Left lung (tissue), 4 donors: ENCODE measurements at regions not wholly inside any gene's neighbourhood (a gene's known extent, or its start where the extent isn't known, plus 50 kb on each side); places are given as distances from the start of the nearest gene placed in this dataset.

Source experiments
- ATAC-seq: fragments of 200-7000 bp; cut with Tn5 transposase; one replicate; pipeline ENCODE4 v1.9.1; 2020; ENCODE audit warnings: moderate library complexity
- DNase-seq, 4 donors: peaks; one replicate each; pipeline ENCODE4 v3.0.0-alpha.2; 2013 to 2020
- H3K27ac ChIP-seq, 2 donors: fragments of 200-600 bp; sonication (generic) in 1 of 2; one replicate each; pipeline versions ENCODE4 v1.5.0 to v1.8.0; 2020 to 2021
- H3K27me3 ChIP-seq, 2 donors: fragments of 200-600 bp; sonication (generic) in 1 of 2; one replicate each; pipeline versions ENCODE4 v1.5.0 to v1.8.0; 2020 to 2021
- H3K36me3 ChIP-seq, 2 donors: fragments of 200-600 bp; sonication (generic) in 1 of 2; one replicate each; pipeline versions ENCODE4 v1.5.0 to v1.8.0; 2020 to 2021
- H3K4me1 ChIP-seq, 2 donors: fragments of 200-600 bp; one replicate each; pipeline ENCODE4 v1.8.0; 2021
- H3K4me3 ChIP-seq, 2 donors: fragments of 200-600 bp; sonication (generic) in 1 of 2; one replicate each; pipeline versions ENCODE4 v1.5.0 to v1.8.0; 2020 to 2021; ENCODE audit warnings: mild to moderate bottlenecking in 1 of 2
- H3K9me3 ChIP-seq, 2 donors: fragments of 200-600 bp; sonication (generic) in 1 of 2; one replicate each; pipeline versions ENCODE4 v1.5.0 to v1.8.0; 2020 to 2021
- intact Hi-C, 2 donors: fragments of 100-400 bp; cut with DNase I; formaldehyde crosslinking; loops; one replicate each; pipeline versions ENCODE4 v1.11.2 to v1.14.2; 2022
- TF ChIP-seq, protein P1 (sequence below), 2 donors: fragments of 200-600 bp; sonication (generic) in 1 of 2; IDR thresholded peaks; one replicate each; pipeline versions ENCODE4 v1.5.0 to v1.8.0; 2021; ENCODE audit warnings: antibody characterized with exemption in 2 of 2
- donor health status: DM: no; HTN: yes; CAD: no.
- donor health status: DM: no; HTN: no; CAD: no.

DNA sequence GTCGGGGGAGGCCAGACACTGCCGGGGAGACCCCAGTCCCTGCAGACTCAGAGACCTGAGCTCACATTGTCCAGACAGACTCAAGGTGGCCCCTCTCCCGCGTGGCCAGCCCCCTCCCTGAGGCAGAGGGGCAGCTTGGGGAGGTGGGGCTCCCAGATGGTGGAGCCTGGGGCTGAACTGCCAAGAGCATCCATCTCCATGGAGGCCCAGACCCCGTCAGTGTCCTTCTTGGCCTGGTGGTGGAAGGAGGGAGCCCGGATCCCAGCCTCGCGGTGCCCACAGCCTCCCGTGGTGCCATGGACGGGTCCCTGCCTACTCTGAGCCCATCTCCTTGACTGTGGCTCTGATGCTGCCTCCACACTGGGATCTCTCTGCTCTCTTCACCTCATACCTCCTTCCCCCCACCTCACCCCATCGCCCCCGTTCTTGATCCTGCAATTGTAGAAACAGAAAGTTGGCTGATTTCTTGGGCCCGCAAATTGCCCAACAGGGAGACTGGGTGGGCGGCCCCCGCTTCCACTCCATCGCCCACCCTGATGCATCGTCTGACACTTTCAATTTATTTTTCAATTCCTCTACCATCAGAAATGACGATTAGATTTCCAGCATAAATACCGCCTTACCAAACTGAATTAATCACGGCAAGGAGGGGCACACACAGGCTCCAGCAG is 348.9 kb downstream of the MATN1 start:
- no peak overlapping the region for H3K4me3 ChIP-seq
- no peak for ATAC-seq
- H3K27me3 ChIP-seq: peaks cover 0 to 58% of the 10 kb centered on the region in 2 donors
- H3K27ac ChIP-seq: no peak overlapping the region
- TF ChIP-seq, protein P1, sequence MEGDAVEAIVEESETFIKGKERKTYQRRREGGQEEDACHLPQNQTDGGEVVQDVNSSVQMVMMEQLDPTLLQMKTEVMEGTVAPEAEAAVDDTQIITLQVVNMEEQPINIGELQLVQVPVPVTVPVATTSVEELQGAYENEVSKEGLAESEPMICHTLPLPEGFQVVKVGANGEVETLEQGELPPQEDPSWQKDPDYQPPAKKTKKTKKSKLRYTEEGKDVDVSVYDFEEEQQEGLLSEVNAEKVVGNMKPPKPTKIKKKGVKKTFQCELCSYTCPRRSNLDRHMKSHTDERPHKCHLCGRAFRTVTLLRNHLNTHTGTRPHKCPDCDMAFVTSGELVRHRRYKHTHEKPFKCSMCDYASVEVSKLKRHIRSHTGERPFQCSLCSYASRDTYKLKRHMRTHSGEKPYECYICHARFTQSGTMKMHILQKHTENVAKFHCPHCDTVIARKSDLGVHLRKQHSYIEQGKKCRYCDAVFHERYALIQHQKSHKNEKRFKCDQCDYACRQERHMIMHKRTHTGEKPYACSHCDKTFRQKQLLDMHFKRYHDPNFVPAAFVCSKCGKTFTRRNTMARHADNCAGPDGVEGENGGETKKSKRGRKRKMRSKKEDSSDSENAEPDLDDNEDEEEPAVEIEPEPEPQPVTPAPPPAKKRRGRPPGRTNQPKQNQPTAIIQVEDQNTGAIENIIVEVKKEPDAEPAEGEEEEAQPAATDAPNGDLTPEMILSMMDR (IDR thresholded peaks at IDR 0.05): no peak
- intact Hi-C loops: no loop called here
- no peaks in the 10 kb centered on the region for H3K36me3 ChIP-seq
- H3K9me3 ChIP-seq: no peaks in the 10 kb centered on the region
- H3K4me1 ChIP-seq: peaks cover 0 to 1% of the 10 kb centered on the region in 2 donors
- no peak for DNase-seq

DNA sequence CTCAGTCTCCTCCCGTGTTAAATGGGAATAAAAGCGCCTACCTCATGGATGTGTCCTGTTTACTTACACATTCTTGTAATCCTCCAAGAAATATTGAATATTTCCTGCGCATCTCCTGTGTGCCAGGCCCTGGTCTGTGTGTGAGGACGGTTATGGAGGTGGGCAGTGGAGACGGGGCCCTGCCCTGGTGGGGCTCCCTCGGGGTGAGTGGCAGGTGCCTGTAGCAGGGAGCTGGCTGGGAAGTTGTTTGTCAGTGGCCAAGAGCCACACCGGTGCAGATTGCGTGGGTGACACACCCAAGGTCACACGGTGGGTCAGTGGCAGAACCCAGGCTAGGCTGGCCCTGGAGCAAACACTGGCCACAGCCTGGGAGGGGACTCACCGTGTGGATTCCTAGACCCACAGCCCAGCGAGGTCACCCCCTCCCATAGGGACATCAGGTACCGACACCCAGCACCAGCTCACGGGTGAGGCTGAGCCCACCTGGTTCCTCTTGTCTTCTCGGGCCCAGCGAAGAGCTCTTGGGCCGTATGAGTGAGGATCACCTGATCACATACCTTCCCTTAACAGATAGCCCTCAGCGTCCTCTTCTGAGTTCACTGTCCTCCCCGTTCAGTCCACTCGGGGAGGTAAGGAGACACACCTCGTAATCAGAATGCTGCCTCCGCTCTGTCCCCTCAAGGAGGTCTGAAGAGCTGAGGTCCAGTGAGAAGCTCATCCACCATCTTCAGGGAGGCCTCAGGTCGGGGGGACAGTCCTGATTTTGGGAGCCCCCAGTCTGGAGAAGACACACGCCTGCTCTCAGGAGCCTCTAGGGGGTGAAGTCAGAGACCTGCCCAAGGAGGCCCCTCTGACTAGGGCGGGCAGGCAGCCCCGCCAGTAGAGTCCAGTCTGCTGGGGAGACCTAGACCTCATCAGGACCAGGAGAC is 349.6 kb downstream of the MATN1 start:
- Histone ChIP-seq H3K27me3 (peaks cover 0 to 51% of the 10 kb centered on the region in 2 donors), H3K27ac (no peak overlapping the region), H3K36me3 (no peaks in the 10 kb centered on the region), H3K4me3 (no peak overlapping the region), H3K4me1 (no peaks in the 10 kb centered on the region), H3K9me3 (no peaks in the 10 kb centered on the region)
- TF ChIP-seq, protein P1 (IDR thresholded peaks at IDR 0.05): no peak
- DNase-seq: no peak
- intact Hi-C loops: no loop called here
- ATAC-seq: no peak

DNA sequence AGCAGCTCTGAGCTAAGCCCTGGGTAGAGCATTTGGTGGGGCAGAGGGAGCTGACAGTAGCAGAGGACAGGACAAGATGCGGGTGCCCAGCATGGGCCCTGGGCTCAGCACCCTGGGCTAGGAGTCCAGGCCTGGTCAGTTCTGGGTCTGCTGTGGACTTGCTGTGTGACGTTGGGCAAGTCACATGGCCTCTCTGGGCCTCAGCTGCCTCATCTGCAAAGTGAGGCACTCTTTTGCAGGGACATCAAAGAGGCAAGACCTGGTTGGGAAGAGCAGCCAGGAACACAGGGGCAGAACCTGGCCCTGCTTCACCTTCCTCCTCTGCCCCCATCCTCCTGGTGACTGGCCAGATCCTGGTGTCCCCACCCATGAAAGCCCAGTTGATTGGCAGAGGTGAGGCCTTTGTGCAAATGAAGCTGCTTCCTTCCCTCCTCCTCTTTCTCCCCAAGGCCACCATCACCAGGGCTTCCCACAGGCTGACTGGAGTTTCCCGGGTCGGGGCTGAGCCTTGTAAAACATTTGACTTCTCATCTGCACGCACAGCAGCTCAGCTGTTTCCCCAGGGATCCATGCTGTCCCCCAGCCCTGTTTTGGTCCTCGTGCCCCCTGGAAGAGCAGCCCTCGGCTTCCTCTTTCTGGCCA is 350.5 kb downstream of the MATN1 start:
- Histone ChIP-seq H3K9me3 (no peaks in the 10 kb centered on the region), H3K36me3 (no peaks in the 10 kb centered on the region), H3K27ac (no peak overlapping the region), H3K27me3 (peaks cover 0 to 47% of the 10 kb centered on the region in 2 donors), H3K4me1 (no peaks in the 10 kb centered on the region), H3K4me3 (no peak overlapping the region)
- ATAC-seq (no peak), DNase-seq (no peak)
- intact Hi-C loops: no loop called here
- TF ChIP-seq, protein P1 (IDR thresholded peaks at IDR 0.05): no peak

DNA sequence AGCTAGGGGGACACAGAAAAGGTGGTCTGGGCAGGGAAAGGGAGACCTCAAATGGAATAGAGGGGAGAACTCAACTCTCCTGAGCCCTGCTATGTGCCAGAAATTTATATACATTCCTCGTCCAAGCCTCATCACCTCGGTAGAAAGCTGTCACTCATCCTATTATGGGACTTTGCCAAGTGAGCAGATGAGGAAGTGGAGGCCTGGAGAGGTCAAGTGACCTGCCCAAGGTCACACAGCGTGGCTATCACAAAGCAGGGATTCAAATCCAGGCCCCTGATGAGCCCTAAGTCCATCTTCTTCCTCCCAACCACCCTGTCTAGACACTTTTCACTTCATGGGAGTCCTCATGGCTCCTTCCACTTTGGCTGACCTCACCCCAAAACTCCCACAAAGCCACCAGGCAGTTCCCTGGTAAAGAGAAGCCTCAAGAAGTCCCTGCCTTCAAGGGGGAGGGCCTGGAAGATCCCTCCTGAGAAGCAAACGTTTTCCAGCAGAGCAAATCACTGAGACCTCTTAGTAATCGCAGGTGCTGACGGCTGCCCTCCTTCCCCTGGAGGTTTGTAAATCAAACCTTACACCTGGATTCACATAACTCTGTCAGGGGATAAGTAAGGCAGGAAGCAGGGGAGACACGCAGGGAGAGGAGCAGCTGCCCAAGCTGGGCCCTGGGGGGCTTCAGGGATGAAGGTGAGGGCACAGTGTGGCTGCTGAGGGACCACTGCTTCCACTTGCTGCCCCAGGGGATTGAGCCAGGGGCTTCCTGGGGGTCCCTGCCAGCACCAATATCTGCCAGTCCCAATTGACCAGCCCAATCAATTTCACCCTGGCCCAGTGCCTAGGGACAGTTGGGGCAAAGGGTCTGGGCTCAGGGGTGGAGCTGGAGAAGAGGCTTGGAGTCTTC is 351.2 kb downstream of the MATN1 start:
- Histone ChIP-seq H3K9me3 (no peaks in the 10 kb centered on the region), H3K36me3 (no peaks in the 10 kb centered on the region), H3K27ac (no peak overlapping the region), H3K4me3 (no peak overlapping the region), H3K27me3 (peaks cover 0 to 42% of the 10 kb centered on the region in 2 donors), H3K4me1 (no peaks in the 10 kb centered on the region)
- DNase-seq: peak in 1 of 4 donors; percentile 44
- TF ChIP-seq, protein P1 (IDR thresholded peaks at IDR 0.05): no peak
- ATAC-seq: no peak
- intact Hi-C loops: no loop called here
